HepG2 (cell line): ENCODE measurements at regions not wholly inside any gene's neighbourhood (a gene's known extent, or its start where the extent isn't known, plus 50 kb on each side); places are given as distances from the start of the nearest gene placed in this dataset.

Experiments used
- ATAC-seq: fragments of 200-7000 bp; cut with Tn5 transposase; 3 replicates; pipeline ENCODE4 v1.9.1; 2020; ENCODE audit warnings: mild to moderate bottlenecking, moderate library complexity
- BruUV-seq: library from RNA; stranded (reverse); fragments of 400-500 nt; replicated peaks from 2 replicates; lab custom pipeline; 2021; lab: Mats Ljungman, UMichigan
- CTCF ChIA-PET: fragments of 300-600 bp; formaldehyde crosslinking; extraction: SDS; loops from one replicate; lab custom pipeline; 2021; ENCODE audit warnings: low total read pairs, inconsistent platforms, low intra/inter-chr PET ratio; lab: Yijun Ruan, JAX
- POLR2A ChIA-PET: fragments of 350-600 bp; sonication (Branson Sonifier 250); formaldehyde crosslinking; loops from one replicate; lab custom pipeline; 2020; ENCODE audit warnings: antibody characterized with exemption, inconsistent platforms; lab: Yijun Ruan, JAX
- DNase-seq: peaks from one replicate; pipeline ENCODE4 v3.0.0-alpha.2; 2015; ENCODE audit warnings: low spot score
- FAIRE-seq: peaks from 3 replicates; lab custom pipeline; 2011; peaks lifted over from hg19 to GRCh38; lab: Jason Lieb, UNC
- H2AFZ ChIP-seq: one replicate; pipeline ENCODE4 v1.6.1; 2011; ENCODE audit warnings: low read length, inconsistent platforms
- H3K27ac ChIP-seq: fragments of 300-600 bp; 3 replicates; pipeline ENCODE4 v1.8.0; 2011; ENCODE audit warnings: mixed run types, mild to moderate bottlenecking, mixed read lengths, low read length, inconsistent platforms; ENCODE audit not compliant: insufficient read depth; ENCODE audit errors: extremely low read length
- H3K27me3 ChIP-seq, 2 experiments: fragments of 200-600 bp in 1 of 2; 2 replicates in 1 of 2; 3 replicates in 1 of 2; pipeline versions ENCODE4 v1.6.0 to v1.8.0; 2011; ENCODE audit warnings: low read length in 2 of 2, mild to moderate bottlenecking in 2 of 2, moderate library complexity in 2 of 2, inconsistent platforms in 1 of 2; ENCODE audit not compliant: insufficient read depth in 2 of 2, control insufficient read depth in 1 of 2
- H3K36me3 ChIP-seq, 2 experiments: fragments of 200-600 bp in 1 of 2; replicated peaks in 1 of 2; 2 replicates in 1 of 2; 3 replicates in 1 of 2; pipeline versions ENCODE4 v1.5.1 to v1.8.0; 2011; ENCODE audit warnings: low read length in 2 of 2, inconsistent platforms in 1 of 2; ENCODE audit not compliant: insufficient read depth in 2 of 2, control insufficient read depth in 1 of 2
- H3K4me1 ChIP-seq: 2 replicates; pipeline ENCODE4 v1.5.1; 2012; ENCODE audit warnings: low read length, inconsistent platforms; ENCODE audit not compliant: insufficient read depth
- H3K4me2 ChIP-seq: 2 replicates; pipeline ENCODE4 v1.6.0; 2011; ENCODE audit warnings: low read depth, low read length, inconsistent platforms
- H3K4me3 ChIP-seq, 3 experiments: fragments of 200-600 bp in 1 of 3; sonication (generic), shearing (Covaris generic) in 1 of 3; replicated peaks in 1 of 3; 2 replicates each; pipeline ENCODE4 v1.5.1; 2011 to 2016; ENCODE audit warnings: low read length in 3 of 3, inconsistent platforms in 2 of 3, low read depth in 2 of 3, mild to moderate bottlenecking in 2 of 3, control low read depth in 1 of 3, mixed read lengths in 1 of 3; ENCODE audit not compliant: insufficient read depth in 1 of 3
- H3K79me2 ChIP-seq: one replicate; pipeline ENCODE4 v1.6.1; 2011; ENCODE audit warnings: low read length, inconsistent platforms; ENCODE audit not compliant: insufficient read depth
- H3K9ac ChIP-seq: 2 replicates; pipeline ENCODE4 v1.6.0; 2011; ENCODE audit warnings: mild to moderate bottlenecking, low read depth, low read length, inconsistent platforms; ENCODE audit not compliant: insufficient read depth
- H3K9me3 ChIP-seq: 2 replicates; pipeline ENCODE4 v1.5.1; 2012; ENCODE audit warnings: mild to moderate bottlenecking, low read length
- H4K20me1 ChIP-seq: 2 replicates; pipeline ENCODE4 v1.6.0; 2011; ENCODE audit warnings: inconsistent platforms, mild to moderate bottlenecking, low read length, moderate library complexity; ENCODE audit not compliant: insufficient read depth
- HNF4G ChIP-seq, 2 experiments: sonication (generic) in 1 of 2; formaldehyde crosslinking in 1 of 2; IDR thresholded peaks; 2 replicates each; pipeline versions ENCODE4 v1.4.0 to v1.6.1; 2011 to 2020; ENCODE audit warnings: borderline replicate concordance in 2 of 2, low read depth in 2 of 2, mild to moderate bottlenecking in 2 of 2, low read length in 1 of 2, missing genetic modification reagents in 1 of 2, moderate library complexity in 1 of 2
- NFKB2 ChIP-seq: sonication (generic); formaldehyde crosslinking; IDR thresholded peaks from 2 replicates; pipeline ENCODE4 v1.4.0; 2020; ENCODE audit warnings: missing genetic modification reagents, borderline replicate concordance
- ZNF205 ChIP-seq: IDR thresholded peaks from 2 replicates; pipeline ENCODE4 v1.6.1; 2018; ENCODE audit warnings: missing biosample characterization, missing genetic modification reagents
- ZSCAN20 ChIP-seq: sonication (generic); formaldehyde crosslinking; IDR thresholded peaks from 2 replicates; pipeline ENCODE4 v1.4.0; 2020; ENCODE audit warnings: missing genetic modification reagents, mild to moderate bottlenecking, borderline replicate concordance
- WGBS: methylation state at CpG from one replicate; pipeline ENCODE4 v1.1.6; 2017; ENCODE audit warnings: low lambda C conversion rate; 5-methylcytosine and 5-hydroxymethylcytosine counted together
- in situ Hi-C: cut with HindIII; loops from 2 replicates; pipeline ENCODE4 v1.10.0; 2017; ENCODE audit warnings: low pct_unique_long_range_greater_than_20kb; ENCODE audit not compliant: extremely low pct_ligation_motif_present
- intact Hi-C: fragments of 100-400 bp; cut with micrococcal nuclease; formaldehyde crosslinking; loops from one replicate; pipeline ENCODE4 v1.10.0; 2022; ENCODE audit not compliant: unreplicated experiment
- TF ChIP-seq, protein P1 (sequence below): sonication (generic); formaldehyde crosslinking; IDR thresholded peaks from 2 replicates; pipeline ENCODE4 v1.4.0; 2020; ENCODE audit warnings: missing genetic modification reagents, borderline replicate concordance

DNA sequence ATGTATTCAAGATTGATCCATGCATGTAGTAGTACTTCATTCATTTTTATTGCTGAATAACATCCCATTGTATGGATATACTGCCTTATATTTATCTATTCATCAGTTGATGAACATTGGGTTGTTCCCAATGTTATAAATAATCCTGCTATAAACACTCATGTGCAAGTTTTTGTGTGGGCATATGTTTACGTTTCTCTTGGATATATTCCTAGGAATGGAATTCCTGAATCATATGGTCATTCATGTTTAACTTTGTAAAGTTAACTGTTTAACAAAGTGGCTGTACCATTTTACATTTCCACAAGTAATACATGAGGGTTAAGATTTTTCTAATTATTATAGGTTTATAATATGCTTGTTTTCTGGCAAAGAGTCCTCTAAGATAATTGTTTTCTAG, 1568.2 kb upstream of the SEL1L start:
- POLR2A ChIA-PET: no interaction called here
- BruUV-seq: no TSS peak
- TF ChIP-seq, protein P1, sequence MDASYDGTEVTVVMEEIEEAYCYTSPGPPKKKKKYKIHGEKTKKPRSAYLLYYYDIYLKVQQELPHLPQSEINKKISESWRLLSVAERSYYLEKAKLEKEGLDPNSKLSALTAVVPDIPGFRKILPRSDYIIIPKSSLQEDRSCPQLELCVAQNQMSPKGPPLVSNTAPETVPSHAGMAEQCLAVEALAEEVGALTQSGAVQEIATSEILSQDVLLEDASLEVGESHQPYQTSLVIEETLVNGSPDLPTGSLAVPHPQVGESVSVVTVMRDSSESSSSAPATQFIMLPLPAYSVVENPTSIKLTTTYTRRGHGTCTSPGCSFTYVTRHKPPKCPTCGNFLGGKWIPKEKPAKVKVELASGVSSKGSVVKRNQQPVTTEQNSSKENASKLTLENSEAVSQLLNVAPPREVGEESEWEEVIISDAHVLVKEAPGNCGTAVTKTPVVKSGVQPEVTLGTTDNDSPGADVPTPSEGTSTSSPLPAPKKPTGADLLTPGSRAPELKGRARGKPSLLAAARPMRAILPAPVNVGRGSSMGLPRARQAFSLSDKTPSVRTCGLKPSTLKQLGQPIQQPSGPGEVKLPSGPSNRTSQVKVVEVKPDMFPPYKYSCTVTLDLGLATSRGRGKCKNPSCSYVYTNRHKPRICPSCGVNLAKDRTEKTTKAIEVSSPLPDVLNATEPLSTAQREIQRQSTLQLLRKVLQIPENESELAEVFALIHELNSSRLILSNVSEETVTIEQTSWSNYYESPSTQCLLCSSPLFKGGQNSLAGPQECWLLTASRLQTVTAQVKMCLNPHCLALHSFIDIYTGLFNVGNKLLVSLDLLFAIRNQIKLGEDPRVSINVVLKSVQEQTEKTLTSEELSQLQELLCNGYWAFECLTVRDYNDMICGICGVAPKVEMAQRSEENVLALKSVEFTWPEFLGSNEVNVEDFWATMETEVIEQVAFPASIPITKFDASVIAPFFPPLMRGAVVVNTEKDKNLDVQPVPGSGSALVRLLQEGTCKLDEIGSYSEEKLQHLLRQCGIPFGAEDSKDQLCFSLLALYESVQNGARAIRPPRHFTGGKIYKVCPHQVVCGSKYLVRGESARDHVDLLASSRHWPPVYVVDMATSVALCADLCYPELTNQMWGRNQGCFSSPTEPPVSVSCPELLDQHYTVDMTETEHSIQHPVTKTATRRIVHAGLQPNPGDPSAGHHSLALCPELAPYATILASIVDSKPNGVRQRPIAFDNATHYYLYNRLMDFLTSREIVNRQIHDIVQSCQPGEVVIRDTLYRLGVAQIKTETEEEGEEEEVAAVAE (CRISPR knock-in tag): no peak
- TF ChIP-seq ZNF205 (CRISPR knock-in tag) (no peak), NFKB2 (no peak), ZSCAN20 (no peak), HNF4G (IDR thresholded peaks at IDR 0.05; ENCODE audit: borderline replicate concordance, low read depth, low read length) (no peak), HNF4G (CRISPR knock-in tag; IDR thresholded peaks at IDR 0.05; ENCODE audit: borderline replicate concordance, low read depth) (no peak)
- Histone ChIP-seq H3K9ac (no peak overlapping the region), H3K4me1 (no peaks in the 10 kb centered on the region), H2AFZ (no peak overlapping the region), H3K79me2 (no peaks in the 10 kb centered on the region), H3K4me3 (no peak overlapping the region), H3K9me3 (peaks cover 22% of the 10 kb centered on the region; the same call in 1 of the 2 replicates), H3K36me3 (no peaks in the 10 kb centered on the region), H3K4me2 (no peak overlapping the region), H3K27me3 (no peaks in the 10 kb centered on the region), H3K27ac (no peak overlapping the region), H4K20me1 (no peaks in the 10 kb centered on the region)
- in situ Hi-C loops (no loop called here), intact Hi-C loops (no loop called here)
- ATAC-seq: no peak
- FAIRE-seq: no peak
- CTCF ChIA-PET: no interaction called here
- WGBS: 11% methylated on average over 1 of the region's 1 CpG
- no peak for DNase-seq
